Hematopoietic multipotent progenitor cell treated with erythropoietin and hydrocortisone succinate and interleukin-3 and kit ligand, for 15 days (in vitro differentiated cells): ENCODE measurements at regions not wholly inside any gene's neighbourhood (a gene's known extent, or its start where the extent isn't known, plus 50 kb on each side); places are given as distances from the start of the nearest gene placed in this dataset.

Source experiments
- DNase-seq: peaks from one replicate; pipeline ENCODE4 v3.0.0-alpha.2; 2015; ENCODE audit warnings: low spot score

DNA sequence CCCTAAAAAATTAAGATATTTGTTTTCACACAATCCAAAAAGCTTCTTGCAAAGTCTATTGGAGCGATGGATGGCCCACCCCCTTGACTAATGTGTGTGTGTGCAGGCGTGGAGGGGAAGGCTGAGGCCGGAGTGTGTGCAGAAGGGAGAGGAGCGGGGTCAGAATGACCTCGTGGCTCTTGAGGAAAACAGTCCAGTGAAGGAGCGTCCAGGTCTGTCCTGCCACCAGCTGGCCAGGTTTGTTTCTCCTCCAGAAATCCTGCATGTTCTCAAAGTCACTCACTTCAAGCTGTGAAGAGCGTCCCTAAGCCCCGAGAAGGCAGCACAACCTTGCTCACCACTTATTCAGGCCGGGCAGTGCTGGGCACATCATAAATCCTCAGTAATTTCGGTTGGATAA is 69.5 kb upstream of the SSX2IP start:
- DNase-seq: no peak

DNA sequence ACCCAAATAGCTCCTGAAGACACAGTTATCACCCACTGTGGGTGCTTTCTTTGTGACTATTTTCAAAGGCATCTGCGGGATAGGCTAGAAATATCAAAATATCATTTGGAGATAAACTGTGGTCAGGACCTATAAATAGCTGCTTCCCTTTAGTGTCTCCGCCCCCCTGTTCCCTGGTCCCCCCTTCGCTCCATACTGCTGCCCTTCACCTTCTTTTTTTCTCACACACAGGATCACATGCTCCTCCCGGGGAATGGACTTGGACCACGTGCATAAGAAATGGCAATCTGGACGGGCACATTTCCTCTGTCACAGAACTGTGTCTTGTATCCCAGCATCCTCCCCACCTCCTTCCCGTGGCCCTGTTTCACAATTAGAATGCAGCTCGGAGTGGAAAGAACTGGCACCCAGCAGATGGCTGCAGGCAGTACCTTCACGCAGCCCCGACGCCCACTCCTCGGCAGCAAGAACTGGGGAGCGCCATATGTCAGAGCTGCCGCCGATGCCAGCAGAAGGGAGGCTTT is 68.8 kb upstream of the SSX2IP start:
- DNase-seq: no peak

DNA sequence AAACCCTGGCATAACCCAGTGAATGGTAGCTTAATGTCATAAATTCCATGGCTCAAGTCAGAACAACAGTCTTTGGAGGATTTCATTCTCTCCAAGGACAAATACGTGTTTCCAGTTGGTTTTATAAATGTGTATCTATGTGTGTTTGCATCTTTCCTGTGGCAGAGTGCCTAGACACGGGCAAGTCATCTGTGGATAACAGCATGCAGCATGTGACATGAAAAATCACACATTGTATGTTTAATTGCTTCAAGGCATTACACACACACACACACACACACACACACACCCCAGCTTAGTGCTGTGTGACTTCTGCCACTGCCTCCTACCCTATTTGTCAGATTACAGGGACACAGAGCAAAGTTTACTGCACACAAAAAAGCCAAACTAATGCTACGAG is 68.2 kb upstream of the SSX2IP start:
- DNase-seq: no peak

DNA sequence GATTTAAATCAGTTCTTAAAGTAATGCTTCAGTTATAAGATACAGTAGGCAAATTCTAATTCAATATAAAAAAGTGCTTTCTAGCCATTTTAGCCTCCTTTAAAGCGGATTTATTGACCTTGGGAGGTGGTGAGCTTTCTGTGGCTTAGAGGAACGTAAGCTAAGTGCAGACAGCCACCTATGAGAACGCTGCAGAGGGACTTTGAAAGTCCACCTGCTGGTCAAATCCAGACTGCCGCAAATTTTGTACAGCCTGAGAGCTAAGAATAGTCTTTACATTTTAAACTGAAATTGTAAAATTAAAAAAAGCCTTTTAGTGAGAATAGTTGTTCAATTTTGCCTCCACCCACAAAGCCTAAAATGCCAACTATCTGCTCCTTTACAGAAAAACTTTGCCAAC is 67.0 kb upstream of the SSX2IP start:
- no peak for DNase-seq

DNA sequence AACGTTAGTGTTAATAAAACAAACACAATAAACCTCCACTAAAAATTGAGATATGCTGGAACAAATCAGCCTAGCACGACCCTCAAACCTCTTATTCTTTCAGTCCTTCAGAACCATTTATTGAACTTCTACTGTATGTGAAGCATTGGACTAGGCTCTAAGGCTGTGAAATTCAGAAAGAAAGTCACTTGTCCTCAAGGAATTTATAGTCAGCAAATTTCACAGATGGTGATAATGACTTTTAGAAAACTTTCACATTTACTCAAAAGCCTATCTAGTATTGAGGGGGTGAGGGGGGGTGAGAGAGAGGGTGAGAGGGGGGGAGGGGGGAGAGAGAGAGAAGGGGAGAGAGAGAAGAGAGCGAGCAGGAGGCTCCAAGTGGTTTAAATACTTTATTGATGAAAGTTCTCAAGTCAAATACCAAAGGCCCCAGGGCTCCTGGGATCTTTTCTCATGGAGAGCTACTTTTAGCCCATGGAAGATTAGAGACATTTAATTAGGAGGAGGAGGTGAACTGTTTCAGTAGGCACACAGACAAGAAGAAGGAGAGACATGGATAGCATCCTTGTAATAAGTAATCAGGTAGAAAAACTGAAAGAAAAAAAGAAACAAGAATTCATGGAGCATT is 66.3 kb upstream of the SSX2IP start:
- no peak for DNase-seq

DNA sequence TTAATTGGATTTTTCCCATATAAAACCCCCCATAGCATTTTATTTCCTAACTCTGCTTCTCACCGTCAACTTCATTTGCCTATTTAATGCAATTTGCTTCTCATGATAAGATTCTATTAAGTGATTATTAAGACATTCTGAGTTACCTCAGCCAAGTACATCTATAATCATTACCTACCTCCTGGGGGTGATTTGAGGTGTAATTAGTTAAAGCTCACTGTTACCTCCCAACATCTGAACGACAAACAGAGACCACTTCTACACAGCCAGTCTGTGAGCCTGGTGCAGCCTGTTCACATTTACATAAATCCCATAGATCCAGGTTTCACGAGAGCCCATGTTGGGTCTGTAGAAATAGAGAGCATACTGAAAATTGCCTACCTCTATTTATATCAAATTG is 65.7 kb upstream of the SSX2IP start:
- no peak for DNase-seq

DNA sequence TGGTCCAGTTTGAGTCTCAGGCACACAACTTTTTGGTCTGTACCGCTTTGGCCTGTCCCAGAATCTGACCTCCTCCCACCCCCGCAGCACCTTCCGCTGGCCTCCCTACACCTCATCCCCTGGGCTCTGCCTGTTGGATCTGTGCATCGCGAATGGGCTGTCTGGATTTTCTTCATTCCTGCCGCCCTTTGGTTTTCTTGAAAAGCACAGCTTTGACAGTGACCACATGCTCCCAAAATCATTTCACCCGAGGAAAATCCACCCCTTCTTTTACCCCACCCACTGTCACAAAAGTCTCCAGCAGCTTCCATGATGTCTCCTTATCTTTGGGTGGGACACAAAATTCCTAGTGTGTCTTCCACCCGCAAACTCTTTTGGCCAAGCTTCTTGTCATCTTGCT is 65.0 kb upstream of the SSX2IP start:
- DNase-seq: no peak

DNA sequence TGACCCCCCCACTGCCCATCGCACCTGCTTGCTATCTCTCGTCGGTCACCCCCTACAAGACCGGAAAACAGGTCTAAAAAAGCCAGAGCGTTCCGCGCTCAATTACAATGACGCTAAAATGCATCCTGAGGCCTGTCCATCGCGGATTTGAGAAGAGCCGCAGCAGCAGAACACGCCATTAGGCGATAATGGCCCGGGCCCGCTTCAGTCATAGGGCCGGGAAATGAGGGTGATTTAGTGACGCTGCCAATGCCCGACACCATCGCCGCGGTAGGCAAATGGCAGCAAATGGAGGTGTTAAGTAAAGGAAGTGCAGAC is 64.1 kb upstream of the SSX2IP start:
- DNase-seq: no peak

DNA sequence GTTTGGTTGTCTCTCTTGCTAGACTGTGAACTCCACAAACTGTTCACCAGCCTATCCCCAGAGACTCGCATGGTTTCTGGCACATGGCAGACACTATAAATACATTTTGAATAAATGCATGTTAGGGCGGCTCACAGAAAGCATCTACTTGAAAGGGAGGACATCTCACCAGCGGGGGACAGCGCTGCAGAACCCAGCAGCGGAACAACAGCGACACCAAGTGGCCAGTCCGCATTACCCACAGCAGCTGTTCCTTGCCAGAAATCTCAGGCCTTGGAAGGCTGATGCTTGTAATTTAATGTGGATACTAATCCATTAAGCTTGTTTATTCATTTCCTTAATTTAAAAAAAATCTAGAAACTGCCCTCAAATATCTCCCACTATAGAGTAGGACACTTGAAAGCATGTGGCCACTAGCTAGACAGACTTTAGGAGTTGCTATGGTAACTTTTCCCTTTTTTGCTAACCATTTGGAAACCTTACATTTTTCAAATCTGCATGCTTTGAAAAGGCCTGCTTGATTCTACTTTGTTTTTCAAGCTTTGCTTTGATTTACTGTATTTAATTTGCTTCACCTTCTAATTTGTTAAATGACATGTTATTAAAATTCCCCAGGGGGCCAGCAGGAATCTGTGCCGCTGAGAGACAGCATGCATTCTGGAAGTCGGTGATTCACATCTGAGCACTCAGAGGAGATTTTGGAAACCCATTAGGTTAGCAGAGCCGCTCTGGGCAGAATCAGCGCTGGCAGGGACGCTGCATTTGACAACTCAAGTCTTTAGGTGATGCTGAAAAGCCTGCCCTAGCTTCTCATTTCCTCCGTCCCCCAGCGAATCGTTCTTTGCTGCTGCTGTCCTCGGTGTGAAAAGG is 63.5 kb upstream of the SSX2IP start:
- peak; percentile 70 for DNase-seq

DNA sequence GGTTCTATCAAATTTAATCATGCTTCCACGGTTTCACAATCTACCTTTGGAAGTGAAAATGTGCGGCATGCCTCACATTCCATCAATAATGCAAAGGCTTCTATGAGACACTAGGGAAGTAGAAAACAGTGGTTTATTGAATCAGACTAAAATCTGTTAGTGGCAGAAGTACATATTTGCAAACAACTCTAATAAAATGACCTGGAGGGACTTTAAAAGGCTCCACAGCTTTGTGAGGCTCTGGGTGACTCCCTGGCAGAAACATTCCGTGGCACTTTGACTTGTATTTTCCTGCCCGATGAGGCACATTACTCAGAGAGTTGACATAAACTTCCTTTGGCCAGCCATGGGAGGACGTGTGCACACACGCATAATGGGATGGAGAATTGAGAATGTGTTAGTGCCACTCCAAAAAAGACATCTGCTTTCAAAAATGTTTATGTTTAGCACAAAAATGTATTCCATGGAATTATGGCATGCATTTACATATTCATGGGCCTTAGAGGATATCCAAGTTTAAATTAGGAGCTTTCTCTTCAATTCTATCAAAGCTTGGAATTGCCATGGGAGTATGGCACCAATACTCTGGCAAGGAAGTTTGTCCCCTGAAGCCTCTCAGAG is 60.0 kb upstream of the SSX2IP start:
- DNase-seq: no peak

DNA sequence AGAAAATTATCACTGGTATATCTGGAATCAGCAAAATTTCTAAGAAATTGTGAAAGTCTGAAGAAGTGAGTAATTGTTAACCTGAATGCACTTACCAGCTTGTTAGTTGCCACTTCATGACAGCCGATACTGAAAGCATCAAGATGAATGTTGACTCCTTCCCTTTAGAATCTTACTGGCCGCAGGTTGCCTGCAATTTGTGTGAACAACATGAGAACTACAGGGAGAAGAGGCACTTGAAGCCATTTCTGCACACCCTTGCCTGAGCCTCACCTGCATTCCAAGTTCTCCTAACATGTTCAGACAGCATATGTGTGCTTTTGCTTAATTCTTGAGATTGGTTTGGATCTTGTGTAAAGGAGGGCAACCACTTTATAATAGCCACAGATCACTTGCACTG is 59.2 kb upstream of the SSX2IP start:
- no peak for DNase-seq

DNA sequence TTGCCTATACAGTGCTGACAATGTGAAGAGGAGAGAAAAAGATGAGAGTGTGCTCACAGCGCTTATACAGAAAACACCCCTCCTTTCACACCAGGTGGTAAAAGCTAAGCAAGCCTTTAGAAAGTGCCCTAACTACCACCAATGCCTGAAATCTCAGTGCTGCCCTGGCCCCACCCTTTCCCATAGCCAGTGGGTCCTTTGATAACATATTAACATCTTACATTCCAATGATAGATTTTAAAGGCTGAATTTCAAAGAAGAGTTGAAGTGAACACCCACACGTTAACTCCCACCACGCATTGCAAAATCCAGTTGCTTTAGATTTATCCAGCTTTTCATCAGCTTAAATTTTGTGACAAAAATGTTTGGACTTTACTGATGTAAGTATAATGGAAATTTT is 58.1 kb upstream of the SSX2IP start:
- DNase-seq: no peak

DNA sequence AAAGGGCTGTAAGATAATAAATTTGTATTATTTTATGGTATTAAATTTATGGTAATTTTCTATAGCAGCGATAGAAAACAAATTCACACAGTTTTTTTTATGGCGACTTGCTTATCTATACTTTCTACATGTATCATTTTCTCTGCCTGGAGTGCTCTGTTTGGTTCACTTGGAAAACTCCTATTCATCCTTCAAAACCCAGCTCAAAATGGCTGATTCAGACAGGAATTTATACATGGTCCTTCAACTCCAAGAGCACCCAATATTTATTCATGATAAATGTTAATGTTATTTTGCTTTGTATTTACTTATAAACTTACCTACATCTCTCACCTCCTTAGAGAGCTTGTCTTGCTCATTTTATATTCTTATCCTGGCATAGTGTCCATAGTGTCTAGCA is 55.6 kb upstream of the SSX2IP start:
- DNase-seq: no peak

DNA sequence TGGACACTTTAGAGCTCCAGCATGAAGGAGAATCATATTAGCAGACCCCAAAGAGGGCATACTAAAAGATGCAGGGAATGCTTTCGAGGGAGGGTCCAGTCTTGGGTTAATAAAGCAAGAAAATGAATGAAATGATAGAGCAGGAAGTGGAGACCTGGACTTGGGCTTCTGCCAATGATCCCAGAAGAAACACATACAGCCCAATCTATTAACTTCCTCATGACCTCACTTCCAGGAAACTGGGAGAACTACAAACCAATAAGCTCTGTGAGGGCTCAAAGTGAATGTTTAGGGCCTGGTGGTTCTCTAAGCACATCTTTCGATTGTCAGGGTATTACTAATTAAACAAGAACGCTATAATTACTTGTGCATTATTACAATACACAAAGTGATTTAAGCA is 53.6 kb upstream of the SSX2IP start:
- DNase-seq: no peak

DNA sequence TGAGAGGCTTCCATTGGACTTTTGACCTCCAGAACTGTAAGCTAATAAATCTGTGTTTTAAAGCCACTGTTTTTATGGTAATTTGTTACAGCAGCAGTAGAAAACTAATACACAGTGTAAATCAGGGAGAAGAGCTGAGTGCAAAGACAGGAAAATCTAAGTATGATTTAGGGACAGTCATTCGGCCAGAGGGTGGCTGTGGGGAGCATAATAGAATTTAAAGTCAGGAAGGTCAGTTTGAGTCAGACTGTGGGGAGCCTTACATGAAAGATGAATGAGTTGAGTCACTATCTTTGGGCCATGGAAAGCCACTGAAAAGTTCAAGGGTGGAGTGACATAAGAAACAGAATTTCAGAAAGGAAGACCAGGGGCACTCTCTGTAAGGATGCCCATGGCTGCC is 52.4 kb upstream of the SSX2IP start:
- no peak for DNase-seq

DNA sequence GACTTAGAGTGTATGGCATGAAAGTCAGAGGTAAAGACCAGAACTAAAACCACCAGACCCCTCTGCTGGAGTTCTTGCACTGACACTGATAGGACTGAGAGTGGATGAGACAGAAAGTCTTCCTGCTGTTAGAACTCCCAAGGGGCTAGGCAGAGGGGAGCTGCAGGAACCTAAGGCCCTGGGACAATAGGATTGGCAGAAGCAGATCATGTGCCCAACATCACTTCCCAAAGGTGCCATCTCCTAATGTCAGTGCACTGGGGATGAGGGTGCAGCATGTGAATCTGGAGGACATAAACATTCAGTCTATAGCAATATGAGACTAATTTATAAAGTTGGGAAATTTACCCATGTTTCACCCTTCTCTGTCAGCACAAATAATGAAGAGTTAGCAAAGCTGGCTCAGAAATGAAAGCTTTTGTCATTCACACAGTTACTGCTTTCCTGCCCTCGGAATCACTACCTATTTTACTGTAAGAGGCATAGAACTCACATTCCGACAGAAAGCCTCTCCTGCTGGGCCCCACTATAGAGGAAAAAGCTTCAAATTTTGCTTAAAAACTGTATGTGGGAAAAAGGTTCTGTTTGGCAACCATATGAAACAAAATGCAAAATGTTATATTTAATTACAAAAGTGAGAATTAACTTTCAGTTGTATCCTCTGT is 49.9 kb upstream of the SSX2IP start:
- no peak for DNase-seq
